HG03342 (cell line): ENCODE measurements at regions not wholly inside any gene's neighbourhood (a gene's known extent, or its start where the extent isn't known, plus 50 kb on each side); places are given as distances from the start of the nearest gene placed in this dataset.

ENCODE experiments used
- ATAC-seq: cut with Tn5 transposase; IDR thresholded peaks from one replicate; pipeline ENCODE4 v1.9.1; 2021; ENCODE audit warnings: mild to moderate bottlenecking, moderate library complexity; ENCODE audit not compliant: unreplicated experiment

DNA sequence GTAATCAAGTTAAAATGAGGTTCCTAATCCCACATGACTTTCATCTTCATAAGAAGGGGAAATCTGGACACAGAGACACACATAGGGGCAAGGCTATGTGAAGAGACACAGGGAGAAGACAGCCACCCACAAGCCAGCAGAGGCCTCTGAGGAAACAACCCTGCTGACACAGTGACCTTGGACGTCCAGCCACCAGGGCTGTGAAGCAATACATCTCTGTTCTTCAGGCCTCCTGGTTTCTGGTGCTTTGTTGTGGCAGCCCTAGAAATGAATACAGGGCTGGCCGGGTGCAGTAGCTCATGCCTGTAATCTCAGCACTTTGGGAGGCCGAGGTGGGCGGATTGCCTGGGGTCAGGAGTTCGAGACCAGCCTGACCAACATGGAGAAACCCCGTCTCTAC is 183.9 kb downstream of the CXCL12 start:
- ATAC-seq = no peak

GRCh38 chr10:44199991-44200655 is 184.8 kb downstream of the CXCL12 start:
- no peak for ATAC-seq

- no peak for ATAC-seq
Observed at GRCh38 chr10:44199267-44199666, 185.6 kb downstream of the CXCL12 start.

DNA sequence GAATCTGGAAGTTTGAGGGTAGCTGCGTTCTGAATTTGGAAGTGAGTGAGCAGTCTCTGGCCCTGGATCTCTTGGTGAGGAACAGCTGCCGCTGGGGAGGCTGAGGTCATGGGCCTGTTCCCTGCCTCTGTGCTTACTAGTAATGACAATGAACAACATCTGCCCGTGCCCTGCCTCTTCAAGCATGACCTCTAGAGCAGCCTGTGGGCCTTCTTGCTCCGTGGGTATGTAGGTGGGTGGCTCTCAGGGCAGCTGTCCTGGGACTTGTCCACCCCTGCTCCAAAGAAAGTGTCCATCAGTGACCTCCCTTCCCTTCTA is 186.2 kb downstream of the CXCL12 start:
- no peak for ATAC-seq

DNA sequence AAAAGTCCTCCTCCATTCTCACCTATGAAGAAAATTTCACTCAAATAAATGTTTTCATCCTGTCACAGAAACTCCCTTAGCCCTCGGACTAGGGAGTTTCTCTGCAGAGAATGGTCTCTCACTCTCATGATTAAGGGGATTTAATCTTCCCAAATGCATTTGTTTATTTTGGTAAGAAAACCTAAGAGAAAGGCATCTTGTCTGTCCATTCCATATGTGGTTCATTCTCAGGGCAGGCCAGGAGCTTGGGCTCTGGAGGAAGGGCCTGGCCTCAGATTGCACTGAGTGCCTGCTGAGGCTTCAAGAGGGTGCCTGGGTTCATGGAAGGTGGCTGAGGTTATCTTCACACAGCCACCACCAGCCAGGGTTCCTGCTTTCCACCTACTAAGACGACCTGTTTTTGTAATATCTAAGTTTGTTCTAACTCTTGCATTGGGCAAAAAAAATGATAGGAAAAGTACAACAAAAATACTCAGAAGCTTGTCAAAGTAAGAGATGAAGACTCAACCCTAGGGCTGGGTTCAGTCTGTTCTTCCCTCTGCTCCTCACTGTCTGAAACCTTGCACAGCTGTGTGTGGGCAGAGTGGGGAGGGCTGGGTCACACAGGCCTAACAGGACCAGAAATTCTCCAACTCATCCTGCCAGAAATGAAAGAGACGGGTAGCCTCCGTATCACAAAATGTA is 186.7 kb downstream of the CXCL12 start:
- no peak for ATAC-seq

DNA sequence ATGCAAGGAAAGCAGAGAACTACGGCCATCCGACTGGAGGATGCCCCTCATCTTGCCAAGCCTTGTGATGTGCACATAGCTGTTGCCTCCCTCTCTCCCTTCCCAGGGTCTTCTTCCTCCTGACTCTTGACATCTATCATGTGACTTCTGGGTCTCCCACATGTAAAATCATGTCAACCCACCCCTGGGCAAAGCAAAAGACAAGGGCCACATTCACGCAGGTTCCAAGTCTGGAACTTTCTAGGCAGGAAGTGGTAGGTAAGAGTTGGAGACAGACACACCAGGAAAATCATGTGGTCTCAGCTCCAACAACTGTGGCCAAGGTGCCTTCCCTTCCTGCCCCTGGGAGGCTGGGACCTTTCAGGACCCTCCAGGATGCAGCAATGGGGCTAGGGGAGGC is 187.3 kb downstream of the CXCL12 start:
- ATAC-seq = no peak

DNA sequence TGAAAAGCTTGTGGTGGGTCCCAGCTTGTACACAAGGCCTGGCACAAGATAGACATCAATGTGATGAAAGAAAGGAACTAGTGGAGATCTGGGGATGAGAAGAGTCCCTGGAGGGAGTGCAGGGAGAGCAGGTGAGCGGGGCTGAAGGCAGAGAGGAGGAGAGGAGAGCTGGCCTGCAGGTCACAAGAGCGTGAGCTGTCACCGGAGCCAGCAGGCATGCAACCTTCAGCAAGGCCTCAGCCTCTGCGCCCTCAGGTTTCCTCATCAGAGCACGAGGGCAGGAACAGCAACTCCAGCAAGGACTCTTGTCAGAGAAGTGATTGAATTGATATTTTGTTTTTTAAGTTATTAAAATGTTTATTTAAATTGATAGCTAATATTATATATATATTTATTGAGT is 188.6 kb downstream of the CXCL12 start:
- ATAC-seq = no peak

- no peak for ATAC-seq
Observed at GRCh38 chr10:44196008-44196320, 188.9 kb downstream of the CXCL12 start.

- ATAC-seq = no peak
Observed at GRCh38 chr10:44195112-44196007, 189.5 kb downstream of the CXCL12 start.

GRCh38 chr10:44194435-44194834 is 190.5 kb downstream of the CXCL12 start:
- ATAC-seq = no peak

- ATAC-seq = no peak
Observed at GRCh38 chr10:44193567-44194220, 191.2 kb downstream of the CXCL12 start.

DNA sequence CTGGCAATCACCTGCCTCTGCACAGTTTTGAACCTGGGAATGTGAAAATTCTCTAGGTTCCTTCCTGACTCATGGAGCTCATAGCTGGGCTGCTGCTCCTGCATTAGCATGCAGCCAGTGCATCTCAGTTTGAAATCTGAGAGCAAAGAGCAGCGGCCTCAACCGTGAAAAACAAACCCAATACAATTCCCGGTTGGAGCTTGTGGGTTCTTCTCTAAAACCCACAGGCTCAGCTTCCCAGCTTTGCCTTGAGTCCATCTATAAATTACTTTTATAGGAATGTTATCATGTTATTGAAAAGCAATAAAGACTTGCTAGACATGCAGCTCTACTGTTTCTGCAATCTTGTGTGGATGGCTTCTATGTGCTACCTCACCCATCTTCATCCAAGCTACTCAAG is 191.7 kb downstream of the CXCL12 start:
- no peak for ATAC-seq

- no peak for ATAC-seq
Observed at GRCh38 chr10:44192435-44192834, 192.5 kb downstream of the CXCL12 start.

DNA sequence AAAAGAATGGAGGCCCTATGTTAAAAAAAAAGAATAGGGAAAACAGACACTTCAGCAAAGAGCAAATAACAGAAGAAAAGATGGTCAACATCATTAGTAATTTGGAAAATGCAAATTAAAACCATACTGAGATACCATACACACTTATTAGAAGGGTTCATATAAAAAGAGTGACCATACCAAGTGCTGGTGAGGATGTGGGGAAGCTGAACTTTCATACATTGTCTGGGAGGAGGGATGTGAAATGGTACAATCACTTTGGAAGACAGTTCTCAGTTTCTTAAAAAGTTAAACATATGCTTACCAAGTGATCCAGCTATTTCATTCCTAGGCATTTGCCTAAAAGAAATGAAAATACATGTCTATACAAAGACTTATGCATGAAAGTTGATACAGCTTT is 194.4 kb downstream of the CXCL12 start:
- no peak for ATAC-seq

DNA sequence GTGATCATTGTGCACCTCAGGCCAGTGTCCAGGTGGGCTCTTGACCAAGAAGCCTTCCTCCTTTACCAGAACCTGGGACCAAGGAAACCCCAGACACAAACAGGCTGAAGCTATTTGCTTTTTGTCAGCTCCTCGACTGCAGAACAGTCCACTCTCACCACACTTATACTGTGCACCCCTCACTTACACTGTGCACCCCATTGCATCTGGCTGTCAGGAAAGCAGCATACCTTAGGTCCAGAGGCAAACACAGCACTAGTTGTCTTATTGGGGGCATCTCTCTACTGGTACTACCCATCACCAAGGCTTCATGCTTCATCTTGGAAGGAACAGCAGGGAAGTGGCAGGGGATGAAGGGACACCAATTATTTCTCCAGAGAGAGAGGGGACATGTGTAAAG is 198.1 kb downstream of the CXCL12 start:
- no peak for ATAC-seq

GRCh38 chr10:44186150-44186549 is 198.7 kb downstream of the CXCL12 start:
- ATAC-seq = no peak

DNA sequence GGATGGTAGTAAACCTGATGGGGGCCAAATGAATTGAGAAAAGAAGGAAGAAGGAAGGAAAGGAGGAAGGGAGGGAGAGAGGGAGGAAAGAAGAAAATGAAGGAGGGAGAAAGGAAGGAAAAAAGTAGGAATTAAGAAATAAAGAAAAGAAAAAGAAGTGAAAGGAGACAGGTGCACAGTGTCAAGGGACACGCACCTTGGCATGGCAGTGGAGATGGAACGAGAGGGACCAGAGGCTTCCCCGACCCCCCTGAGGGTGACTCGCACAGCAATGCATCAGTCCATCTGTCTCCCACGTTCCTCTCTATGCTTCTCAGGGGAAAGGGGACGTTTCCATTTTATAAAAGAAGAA is 199.6 kb downstream of the CXCL12 start:
- no peak for ATAC-seq

GRCh38 chr10:44184633-44185314 is 200.1 kb downstream of the CXCL12 start:
- no peak for ATAC-seq

- no peak for ATAC-seq
Observed at GRCh38 chr10:44183667-44184632, 200.9 kb downstream of the CXCL12 start.

- ATAC-seq = no peak
Observed at GRCh38 chr10:44182909-44183308, 202.0 kb downstream of the CXCL12 start.
